ENCODE measurements at regions not wholly inside any gene's neighbourhood (a gene's known extent, or its start where the extent isn't known, plus 50 kb on each side); places are given as distances from the start of the nearest gene placed in this dataset.

DNA sequence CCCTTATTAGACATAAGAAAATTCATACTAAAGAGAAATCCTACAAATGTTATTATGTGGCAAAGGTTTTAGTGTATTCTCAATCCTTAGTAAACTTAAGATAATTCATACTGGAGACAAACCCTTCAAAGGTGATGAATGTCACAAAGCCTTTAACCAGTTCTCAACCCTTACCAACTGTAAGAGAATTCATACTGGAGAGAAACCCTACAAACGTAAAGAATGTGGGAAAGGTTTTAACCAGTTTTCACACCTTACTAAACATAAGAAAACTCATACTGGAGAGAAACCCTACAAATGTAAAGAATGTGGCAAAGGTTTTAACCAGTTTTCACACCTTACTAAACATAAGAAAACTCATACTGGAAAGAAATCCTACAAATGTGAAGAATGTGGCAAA lies 93.2 kb downstream of the ZNF680 start:
- CTCF ChIA-PET, result no interaction called here
- no peaks in the 10 kb centered on the region for H3K79me2 ChIP-seq (ENCODE audit: control insufficient read depth, insufficient read depth, low read length)
- no peaks in the 10 kb centered on the region for H4K20me1 ChIP-seq (ENCODE audit: control insufficient read depth, insufficient read depth, low read length, poor library complexity, severe bottlenecking)
- Mint-ChIP-seq H3K4me1 (no peaks in the 10 kb centered on the region), H3K4me3 (no peak overlapping the region), H3K9me3 (ENCODE audit: insufficient read depth) (peaks cover 6% of the 10 kb centered on the region), H3K27ac (no peak overlapping the region), H3K27me3 (no peaks in the 10 kb centered on the region)
- H3K4me2 ChIP-seq (replicated peaks; ENCODE audit: low read depth, low read length, poor library complexity, severe bottlenecking), result no peak overlapping the region
- no peak overlapping the region for H3K4me3 ChIP-seq (ENCODE audit: control extremely low read depth in 1 of 5, extremely low read depth in 1 of 5, insufficient read depth in 1 of 5, low read depth in 2 of 5, low read length in 4 of 5)
- no peak for DNase-seq
- no peaks in the 10 kb centered on the region for H3K36me3 ChIP-seq (replicated peaks in 1 of 2; ENCODE audit: control extremely low read depth in 1 of 2, control insufficient read depth in 1 of 2, extremely low read depth in 1 of 2, insufficient read depth in 2 of 2, low read length in 1 of 2)
- no peaks in the 10 kb centered on the region for H3K27me3 ChIP-seq (replicated peaks in 1 of 4; ENCODE audit: control extremely low read depth in 1 of 4, control insufficient read depth in 3 of 4, insufficient read depth in 4 of 4, low read length in 3 of 4)
- POLR2A ChIA-PET, result no interaction called here
- no peaks in the 10 kb centered on the region for H3K4me1 ChIP-seq (ENCODE audit: control insufficient read depth in 2 of 2, insufficient read depth in 2 of 2, low read length in 2 of 2)
- TF ChIP-seq CTCF (IDR thresholded peaks at IDR 0.05) (no peak), EZH2 (IDR thresholded peaks at IDR 0.05; ENCODE audit: borderline replicate concordance, insufficient read depth, low read depth, low read length, poor library complexity, severe bottlenecking) (no peak)
- intact Hi-C loops (cut with micrococcal nuclease), result no loop called here
- ATAC-seq (ENCODE audit: low read depth), result no peak
- WGBS (ENCODE audit: insufficient coverage), result no CpG with 5 or more reads among the region's 1 CpG
- H3K9me3 ChIP-seq (ENCODE audit: control extremely low read depth in 1 of 3, control insufficient read depth in 2 of 3, insufficient read depth in 1 of 3, low read length in 2 of 3), result peaks cover 4 to 26% (median 6%) of the 10 kb centered on the region in 3 donors
- H2AFZ ChIP-seq (ENCODE audit: insufficient read depth, low read depth, low read length, poor library complexity, severe bottlenecking), result no peak overlapping the region
- no peak overlapping the region for H3K27ac ChIP-seq (ENCODE audit: low read length in 2 of 2)
- no peak overlapping the region for H3K9ac ChIP-seq (ENCODE audit: low read length)

- Mint-ChIP-seq H3K9me3 (ENCODE audit: insufficient read depth) (peaks cover 6% of the 10 kb centered on the region), H3K27ac (no peak overlapping the region), H3K4me3 (no peak overlapping the region), H3K27me3 (no peaks in the 10 kb centered on the region), H3K4me1 (peaks cover 2% of the 10 kb centered on the region)
- TF ChIP-seq CTCF (IDR thresholded peaks at IDR 0.05) (no peak), EZH2 (IDR thresholded peaks at IDR 0.05; ENCODE audit: borderline replicate concordance, insufficient read depth, low read depth, low read length, poor library complexity, severe bottlenecking) (no peak)
- CTCF ChIA-PET, result no interaction called here
- Histone ChIP-seq H3K4me3 (ENCODE audit: control extremely low read depth in 1 of 5, extremely low read depth in 1 of 5, insufficient read depth in 1 of 5, low read depth in 2 of 5, low read length in 4 of 5) (no peak overlapping the region), H2AFZ (ENCODE audit: insufficient read depth, low read depth, low read length, poor library complexity, severe bottlenecking) (no peak overlapping the region), H3K4me2 (replicated peaks; ENCODE audit: low read depth, low read length, poor library complexity, severe bottlenecking) (no peak overlapping the region), H3K9ac (ENCODE audit: low read length) (no peak overlapping the region), H3K36me3 (replicated peaks in 1 of 2; ENCODE audit: control extremely low read depth in 1 of 2, control insufficient read depth in 1 of 2, extremely low read depth in 1 of 2, insufficient read depth in 2 of 2, low read length in 1 of 2) (no peaks in the 10 kb centered on the region), H3K9me3 (ENCODE audit: control extremely low read depth in 1 of 3, control insufficient read depth in 2 of 3, insufficient read depth in 1 of 3, low read length in 2 of 3) (peaks cover 2 to 34% (median 9%) of the 10 kb centered on the region in 3 donors), H3K27ac (ENCODE audit: low read length in 2 of 2) (no peak overlapping the region), H3K4me1 (ENCODE audit: control insufficient read depth in 2 of 2, insufficient read depth in 2 of 2, low read length in 2 of 2) (no peaks in the 10 kb centered on the region), H3K27me3 (replicated peaks in 1 of 4; ENCODE audit: control extremely low read depth in 1 of 4, control insufficient read depth in 3 of 4, insufficient read depth in 4 of 4, low read length in 3 of 4) (no peaks in the 10 kb centered on the region), H3K79me2 (ENCODE audit: control insufficient read depth, insufficient read depth, low read length) (no peaks in the 10 kb centered on the region), H4K20me1 (ENCODE audit: control insufficient read depth, insufficient read depth, low read length, poor library complexity, severe bottlenecking) (no peaks in the 10 kb centered on the region)
- POLR2A ChIA-PET, result no interaction called here
- 100% methylated on average over 1 of the region's 1 CpG for WGBS (ENCODE audit: insufficient coverage)
- no peak for DNase-seq
- intact Hi-C loops (cut with micrococcal nuclease), result no loop called here
- ATAC-seq (ENCODE audit: low read depth), result no peak
Observed at GRCh38 chr7:64465551-64465950, 97.3 kb downstream of the ZNF680 start.
